A673 (cell line): ENCODE measurements at regions not wholly inside any gene's neighbourhood (a gene's known extent, or its start where the extent isn't known, plus 50 kb on each side); places are given as distances from the start of the nearest gene placed in this dataset.

Source experiments
- BruUV-seq: library from RNA; stranded (reverse); fragments of 400-500 nt; replicated peaks from 2 replicates; lab custom pipeline; 2021; lab: Mats Ljungman, UMichigan
- CTCF ChIA-PET: fragments of 300-600 bp; sonication (Branson Sonifier 250); formaldehyde crosslinking; loops from one replicate; lab custom pipeline; 2022; ENCODE audit warnings: antibody characterized with exemption; lab: Charles Lee
- POLR2A ChIA-PET: fragments of 300-600 bp; sonication (Branson Sonifier 250); formaldehyde crosslinking; loops from one replicate; lab custom pipeline; 2022; ENCODE audit warnings: antibody characterized with exemption; ENCODE audit not compliant: low non-redundant PET; lab: Charles Lee
- DNase-seq: peaks from one replicate; pipeline ENCODE4 v3.0.0-alpha.2; 2015; ENCODE audit warnings: low spot score
- H3K27ac ChIP-seq: fragments of 200-600 bp; sonication (generic); 2 replicates; pipeline ENCODE4 v1.5.1; 2016; ENCODE audit warnings: mixed run types, low read depth, mild to moderate bottlenecking, mixed read lengths, antibody characterized with exemption, low read length; ENCODE audit not compliant: poor library complexity, severe bottlenecking
- H3K27me3 ChIP-seq: fragments of 200-600 bp; sonication (generic); replicated peaks from 2 replicates; pipeline ENCODE4 v1.6.1; 2017; ENCODE audit warnings: mixed run types, low read depth, mild to moderate bottlenecking, mixed read lengths, antibody characterized with exemption, low read length; ENCODE audit not compliant: insufficient read depth, poor library complexity
- H3K36me3 ChIP-seq: fragments of 200-600 bp; sonication (generic); 2 replicates; pipeline ENCODE4 v1.6.1; 2016; ENCODE audit warnings: mixed run types, mild to moderate bottlenecking, mixed read lengths, antibody characterized with exemption, low read length; ENCODE audit not compliant: insufficient read depth, poor library complexity, severe bottlenecking
- H3K4me1 ChIP-seq: fragments of 200-600 bp; sonication (generic); 2 replicates; pipeline ENCODE4 v1.6.1; 2017; ENCODE audit warnings: mixed run types, mild to moderate bottlenecking, mixed read lengths, antibody characterized with exemption, low read length; ENCODE audit not compliant: insufficient read depth, poor library complexity, severe bottlenecking
- H3K4me3 ChIP-seq: fragments of 200-600 bp; sonication (generic); 2 replicates; pipeline ENCODE4 v1.5.1; 2016; ENCODE audit warnings: low read depth, mixed run types, mild to moderate bottlenecking, mixed read lengths, low read length; ENCODE audit not compliant: poor library complexity, severe bottlenecking
- H3K9me3 ChIP-seq: fragments of 200-600 bp; sonication (generic); 2 replicates; pipeline ENCODE4 v1.6.1; 2016; ENCODE audit warnings: mixed run types, low read depth, mild to moderate bottlenecking, mixed read lengths, antibody characterized with exemption, low read length; ENCODE audit not compliant: poor library complexity, severe bottlenecking
- EZH2 ChIP-seq: fragments of 200-600 bp; sonication (generic); IDR thresholded peaks from 2 replicates; pipeline ENCODE4 v1.6.1; 2017; ENCODE audit warnings: borderline replicate concordance, low read depth, mild to moderate bottlenecking, mixed read lengths, antibody characterized with exemption, low read length; ENCODE audit not compliant: poor library complexity, severe bottlenecking
- intact Hi-C: fragments of 100-400 bp; cut with micrococcal nuclease; formaldehyde crosslinking; loops from one replicate; pipeline ENCODE4 v1.10.0; 2022; ENCODE audit not compliant: unreplicated experiment
- TF ChIP-seq, protein P1 (sequence below): fragments of 300-800, 200-600 bp; sonication (generic); conservative IDR thresholded peaks from 2 replicates; pipeline ENCODE4 v1.5.1; 2017; ENCODE audit warnings: low read depth, mild to moderate bottlenecking, antibody characterized with exemption, low read length, moderate library complexity, mixed read lengths

DNA sequence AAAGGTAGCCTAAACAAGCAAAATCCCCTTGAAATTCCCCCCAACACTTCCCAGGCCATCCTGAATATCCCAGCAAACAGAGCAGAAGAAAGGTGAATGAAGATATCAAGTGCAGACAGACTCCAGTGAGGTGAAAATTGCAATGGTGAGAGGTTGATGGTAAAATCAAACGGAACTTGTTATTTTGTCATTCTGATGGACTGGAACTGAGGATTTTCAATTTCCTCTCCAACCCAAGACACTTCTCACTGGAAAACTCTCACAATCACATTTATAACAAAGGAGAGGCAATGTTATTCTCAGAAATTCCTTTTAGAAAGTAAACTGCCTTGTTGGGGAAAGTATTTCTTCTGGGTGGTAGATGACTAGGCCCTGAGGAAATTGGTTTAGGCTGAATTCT is 412.4 kb upstream of the C9orf72 start:
- intact Hi-C loops: no loop called here
- Histone ChIP-seq H3K36me3 (no peaks in the 10 kb centered on the region), H3K27ac (no peak overlapping the region), H3K9me3 (no peaks in the 10 kb centered on the region), H3K4me3 (no peak overlapping the region), H3K27me3 (no peaks in the 10 kb centered on the region), H3K4me1 (no peaks in the 10 kb centered on the region)
- ChIA-PET POLR2A (no interaction called here), CTCF (interaction anchor here (0.9 kb wide), 1 partner anchor 16 kb away, joined by 3 read pairs; no protein-coding TSS in a partner anchor)
- no peak for DNase-seq
- TF ChIP-seq EZH2: no peak
- TF ChIP-seq, protein P1, sequence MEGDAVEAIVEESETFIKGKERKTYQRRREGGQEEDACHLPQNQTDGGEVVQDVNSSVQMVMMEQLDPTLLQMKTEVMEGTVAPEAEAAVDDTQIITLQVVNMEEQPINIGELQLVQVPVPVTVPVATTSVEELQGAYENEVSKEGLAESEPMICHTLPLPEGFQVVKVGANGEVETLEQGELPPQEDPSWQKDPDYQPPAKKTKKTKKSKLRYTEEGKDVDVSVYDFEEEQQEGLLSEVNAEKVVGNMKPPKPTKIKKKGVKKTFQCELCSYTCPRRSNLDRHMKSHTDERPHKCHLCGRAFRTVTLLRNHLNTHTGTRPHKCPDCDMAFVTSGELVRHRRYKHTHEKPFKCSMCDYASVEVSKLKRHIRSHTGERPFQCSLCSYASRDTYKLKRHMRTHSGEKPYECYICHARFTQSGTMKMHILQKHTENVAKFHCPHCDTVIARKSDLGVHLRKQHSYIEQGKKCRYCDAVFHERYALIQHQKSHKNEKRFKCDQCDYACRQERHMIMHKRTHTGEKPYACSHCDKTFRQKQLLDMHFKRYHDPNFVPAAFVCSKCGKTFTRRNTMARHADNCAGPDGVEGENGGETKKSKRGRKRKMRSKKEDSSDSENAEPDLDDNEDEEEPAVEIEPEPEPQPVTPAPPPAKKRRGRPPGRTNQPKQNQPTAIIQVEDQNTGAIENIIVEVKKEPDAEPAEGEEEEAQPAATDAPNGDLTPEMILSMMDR: no peak
- BruUV-seq: no TSS peak

DNA sequence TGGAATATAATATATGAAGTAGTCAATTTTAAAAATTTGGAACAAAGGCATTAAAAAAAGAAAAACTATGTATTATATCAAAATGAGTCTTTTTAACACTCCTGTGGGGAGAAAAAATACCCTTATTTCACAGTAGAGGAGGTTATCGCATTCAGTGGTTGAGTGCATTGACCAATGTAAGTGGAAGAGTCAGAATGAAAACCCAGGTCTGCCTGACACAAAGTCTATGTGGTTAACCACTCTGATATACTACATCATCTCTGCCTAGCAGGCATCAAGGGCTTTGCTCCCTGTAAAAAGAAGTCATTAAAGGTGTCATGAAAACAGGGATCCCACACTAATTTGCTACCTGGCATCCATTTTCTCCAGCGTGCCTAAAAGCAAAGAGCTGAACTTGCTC is 417.2 kb upstream of the C9orf72 start:
- intact Hi-C loops: no loop called here
- H3K9me3 ChIP-seq: no peaks in the 10 kb centered on the region
- BruUV-seq: no TSS peak
- CTCF ChIA-PET: no interaction called here
- no peak overlapping the region for H3K4me3 ChIP-seq
- POLR2A ChIA-PET: no interaction called here
- no peak for DNase-seq
- H3K27me3 ChIP-seq: no peaks in the 10 kb centered on the region
- no peak overlapping the region for H3K27ac ChIP-seq
- TF ChIP-seq, protein P1: no peak
- no peak for TF ChIP-seq EZH2
- no peaks in the 10 kb centered on the region for H3K4me1 ChIP-seq
- H3K36me3 ChIP-seq: no peaks in the 10 kb centered on the region

DNA sequence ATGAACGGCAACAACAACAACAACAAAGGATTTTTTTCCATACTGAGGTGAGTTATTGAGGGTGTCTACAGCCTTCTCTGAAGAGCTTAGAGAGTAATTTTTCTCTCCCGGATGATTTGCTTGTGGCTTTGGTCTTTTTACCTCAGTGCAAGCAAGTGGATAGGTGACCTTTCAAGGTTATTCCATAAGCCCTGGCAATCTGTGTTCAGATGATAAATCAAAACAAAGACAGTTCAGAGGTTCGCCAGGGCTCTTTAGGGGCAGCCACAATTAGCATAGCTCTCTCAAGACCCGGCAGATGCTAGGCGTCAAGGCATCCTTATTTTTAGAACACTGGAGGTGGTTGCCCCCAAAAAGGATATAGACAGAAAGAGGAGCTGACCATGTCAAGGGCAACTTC is 417.9 kb upstream of the C9orf72 start:
- TF ChIP-seq, protein P1: no peak
- TF ChIP-seq EZH2: no peak
- H3K36me3 ChIP-seq: no peaks in the 10 kb centered on the region
- ChIA-PET POLR2A (no interaction called here), CTCF (no interaction called here)
- intact Hi-C loops: no loop called here
- H3K27me3 ChIP-seq: no peaks in the 10 kb centered on the region
- H3K4me1 ChIP-seq: no peaks in the 10 kb centered on the region
- H3K4me3 ChIP-seq: no peak overlapping the region
- H3K9me3 ChIP-seq: no peaks in the 10 kb centered on the region
- no TSS peak for BruUV-seq
- H3K27ac ChIP-seq: no peak overlapping the region
- no peak for DNase-seq
